ENCODE measurements at regions not wholly inside any gene's neighbourhood (a gene's known extent, or its start where the extent isn't known, plus 50 kb on each side); places are given as distances from the start of the nearest gene placed in this dataset.
"Not testable (repeated sequence)": the region's sequence is repeated elsewhere in the genome, so short reads cannot be mapped to it uniquely, and the experiment has no call there.

DNA sequence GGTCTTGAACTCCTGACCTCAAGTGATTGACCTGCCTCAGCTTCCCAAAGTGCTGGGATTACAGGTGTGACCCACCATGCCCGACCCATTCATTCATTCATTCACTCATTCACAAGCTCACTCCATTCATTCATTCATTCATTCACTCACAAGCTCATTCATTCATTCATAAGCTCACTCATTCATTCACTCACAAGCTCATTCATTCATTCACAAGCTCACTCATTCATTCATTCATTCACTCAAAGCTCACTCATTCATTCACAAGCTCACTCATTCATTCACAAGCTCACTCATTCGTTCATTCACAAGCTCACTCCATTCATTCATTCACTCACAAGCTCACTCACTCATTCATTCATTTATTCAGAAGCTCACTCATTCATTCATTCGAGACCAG, 198.6 kb downstream of the SHOX start:
- DNase-seq, result no peak

- DNase-seq, result no peak
Observed at GRCh38 chrX:828411-828959, 197.9 kb downstream of the SHOX start.

- DNase-seq, result no peak
Observed at GRCh38 chrX:826448-826847, 195.9 kb downstream of the SHOX start.

DNA sequence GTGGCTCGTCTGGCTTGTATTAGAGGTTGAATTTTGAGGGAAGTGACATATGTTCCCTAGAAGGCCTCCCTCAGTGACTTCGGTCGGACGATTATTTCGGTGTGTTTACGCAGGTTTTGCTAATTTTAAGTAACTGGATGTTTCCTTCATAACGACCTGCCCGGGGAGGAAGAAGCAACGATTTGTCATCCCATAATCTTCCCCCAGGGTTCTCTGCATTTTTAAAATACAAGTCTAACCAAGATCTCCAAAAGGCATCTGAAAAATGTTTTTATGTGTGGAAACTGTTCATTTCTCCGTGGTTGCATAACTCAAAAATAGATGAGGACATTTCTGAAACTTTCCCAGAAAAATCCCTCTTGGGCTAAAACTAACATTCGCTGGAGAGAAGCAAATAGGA, 195.4 kb downstream of the SHOX start:
- DNase-seq, result no peak

DNA sequence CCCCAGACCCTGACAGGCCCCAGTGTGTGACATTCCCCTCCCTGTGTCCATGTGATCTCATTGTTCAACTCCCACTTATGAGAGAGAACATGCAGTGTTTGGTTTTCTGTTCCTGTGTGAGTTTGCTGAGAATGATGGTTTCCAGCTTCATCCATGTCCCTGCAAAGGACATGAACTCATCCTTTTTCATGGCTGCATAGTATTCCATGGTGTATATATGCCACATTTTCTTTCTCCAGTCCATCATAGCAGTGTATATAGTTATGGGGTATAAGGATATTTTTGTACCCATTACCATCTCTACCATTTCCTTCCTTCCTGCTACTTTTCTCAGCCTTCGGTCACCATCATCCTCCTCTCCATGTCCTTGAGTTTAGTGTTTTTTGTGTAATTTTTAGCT, 192.5 kb downstream of the SHOX start:
- DNase-seq, result not testable (repeated sequence)

DNA sequence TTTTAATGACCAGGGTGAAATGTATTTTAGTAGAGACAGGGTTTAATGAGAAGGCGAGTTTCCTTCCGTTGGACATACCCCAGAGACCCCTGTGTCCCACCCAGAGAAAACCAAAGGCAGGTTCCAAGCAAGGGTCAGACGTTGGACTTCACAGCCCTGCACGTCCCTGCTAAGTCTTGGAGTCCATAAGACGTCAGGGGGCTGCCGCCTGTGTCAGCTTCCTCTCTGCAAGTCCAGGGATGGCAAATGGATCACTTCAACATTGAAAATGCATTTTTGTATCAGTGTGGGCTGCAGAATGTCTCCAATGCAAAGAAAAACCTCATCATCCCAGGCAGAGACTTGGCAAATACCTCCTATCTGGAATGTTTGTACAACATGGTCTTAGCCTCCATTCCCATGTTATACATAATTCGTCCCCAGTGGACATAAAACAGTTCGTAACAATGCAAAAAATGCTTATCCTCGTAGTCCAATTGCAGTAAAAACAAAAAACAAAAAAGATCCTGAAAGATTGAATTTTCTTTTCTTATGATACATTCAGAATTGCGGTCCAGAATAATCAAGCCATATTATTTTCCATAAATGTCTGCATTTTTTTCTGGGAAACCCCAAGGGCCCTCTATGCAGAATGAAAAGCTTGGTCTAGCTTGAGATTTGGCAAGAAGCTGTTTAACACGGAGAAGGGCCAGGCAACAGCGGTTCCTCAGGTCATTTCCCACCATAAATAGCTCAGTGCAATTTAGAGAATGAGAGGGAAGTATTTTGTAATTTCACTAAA, 190.9 kb downstream of the SHOX start:
- no peak for DNase-seq

- no peak for DNase-seq
Observed at GRCh38 chrX:819684-820083, 189.1 kb downstream of the SHOX start.

GRCh38 chrX:817759-818300, 187.2 kb downstream of the SHOX start:
- DNase-seq, result no peak

DNA sequence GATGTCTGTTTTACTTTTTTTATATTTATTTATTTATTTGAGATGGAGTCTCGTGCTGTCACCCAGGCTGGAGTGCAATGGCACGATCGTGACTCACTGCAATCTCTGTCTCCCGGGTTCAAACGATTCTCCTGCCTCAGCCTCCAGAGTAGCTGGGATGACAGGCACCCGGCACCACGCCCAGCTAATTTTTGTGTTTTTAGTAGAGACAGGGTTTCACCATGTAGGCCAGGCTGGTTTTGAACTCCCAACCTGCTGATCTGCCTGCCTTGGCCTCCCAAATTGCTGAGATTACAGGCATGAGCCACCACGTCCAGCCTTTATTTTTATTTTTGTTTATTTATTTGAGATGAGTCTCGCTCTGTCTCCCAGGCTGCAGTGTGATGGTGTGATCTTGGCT, 186.6 kb downstream of the SHOX start:
- not testable (repeated sequence) for DNase-seq

GRCh38 chrX:816411-816810, 185.8 kb downstream of the SHOX start:
- DNase-seq, result no peak

GRCh38 chrX:810186-810585, 179.6 kb downstream of the SHOX start:
- DNase-seq, result no peak

- DNase-seq, result no peak
Observed at GRCh38 chrX:809081-809480, 178.5 kb downstream of the SHOX start.

- DNase-seq, result no peak
Observed at GRCh38 chrX:806586-806985, 176.0 kb downstream of the SHOX start.

DNA sequence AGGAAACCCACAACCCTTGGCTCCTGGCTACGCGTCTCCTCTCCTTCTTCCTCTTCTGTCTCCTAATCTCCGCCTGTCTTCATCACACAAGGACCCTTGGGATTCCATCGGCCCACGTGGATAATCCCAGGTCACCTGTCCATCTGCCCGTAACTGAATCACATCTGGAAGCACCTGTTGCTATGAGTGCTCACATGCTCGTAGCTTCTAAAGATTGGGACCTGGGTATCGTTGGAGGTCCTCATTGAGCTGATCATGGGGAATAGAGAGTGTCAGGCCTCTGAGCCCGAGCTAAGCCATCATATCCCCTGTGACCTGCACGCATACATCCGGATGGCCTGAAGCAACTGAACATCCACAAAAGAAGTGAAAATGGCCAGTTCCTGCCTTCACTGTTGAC, 175.4 kb downstream of the SHOX start:
- no peak for DNase-seq

DNA sequence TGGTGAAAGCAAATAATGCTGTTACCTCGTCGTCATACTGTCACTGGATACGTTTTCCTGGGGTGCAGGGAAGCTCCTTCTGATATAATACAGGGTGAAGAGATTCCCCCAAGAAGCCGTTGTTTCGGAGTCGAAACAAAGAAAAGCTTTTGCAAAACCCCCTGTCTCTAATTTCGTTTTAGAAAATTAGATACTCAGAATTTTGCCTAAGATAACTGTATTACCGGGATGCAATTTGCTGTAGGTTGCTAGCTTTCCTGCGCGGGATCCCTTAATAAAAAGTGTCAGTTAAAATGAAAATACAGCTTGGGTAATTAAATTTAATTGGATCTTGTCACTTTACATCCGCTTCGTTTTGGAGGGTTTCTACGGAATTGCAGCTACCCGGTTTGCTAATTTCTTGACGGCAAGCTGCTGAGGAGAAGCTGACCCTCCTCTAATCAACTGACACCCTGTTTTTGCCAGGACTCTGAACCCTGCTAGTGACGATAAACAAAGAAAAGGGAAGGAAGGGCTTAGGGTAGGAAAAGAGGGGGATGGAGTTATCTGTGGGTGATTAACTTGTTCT, 174.6 kb downstream of the SHOX start:
- DNase-seq, result no peak

DNA sequence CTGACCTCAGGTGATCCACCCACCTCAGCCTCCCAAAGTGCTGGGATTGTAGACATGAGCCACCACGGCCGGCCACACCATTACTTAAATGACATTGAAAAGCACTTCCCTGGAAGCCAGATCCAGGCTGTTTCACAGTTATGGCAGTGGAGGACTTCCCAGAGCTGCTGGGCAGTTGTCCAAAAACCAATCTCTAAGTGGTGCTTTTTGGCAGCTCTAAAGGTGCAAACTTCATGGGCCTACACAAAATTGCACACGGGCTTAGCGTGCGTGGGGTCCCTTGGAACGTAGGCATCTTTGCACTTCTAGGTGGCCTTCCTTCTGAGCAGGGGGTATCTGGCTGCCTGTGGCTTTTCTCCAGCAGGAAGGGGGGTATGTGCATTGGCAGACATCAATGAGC, 172.3 kb downstream of the SHOX start:
- DNase-seq, result no peak

DNA sequence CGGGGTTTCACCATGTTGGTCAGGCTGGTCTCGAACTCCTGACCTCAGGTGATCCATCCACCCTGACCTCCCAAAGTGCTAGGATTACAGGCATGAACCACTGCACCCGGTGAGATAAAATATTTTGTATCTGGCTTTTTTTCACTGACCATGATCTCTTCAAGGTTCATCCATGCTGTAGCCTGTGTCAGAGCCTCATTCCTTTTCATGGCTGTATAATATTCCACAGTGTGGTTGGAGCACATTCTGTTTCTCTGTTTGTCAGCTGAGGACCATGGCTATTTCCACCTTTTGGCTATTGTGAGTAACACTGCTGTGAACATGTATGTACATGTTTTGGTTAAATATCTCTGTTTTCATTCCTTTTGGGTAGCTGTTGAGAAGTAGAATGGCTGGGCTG, 169.2 kb downstream of the SHOX start:
- DNase-seq, result no peak

- DNase-seq, result no peak
Observed at GRCh38 chrX:794311-794710, 163.7 kb downstream of the SHOX start.

GRCh38 chrX:793216-793770, 162.7 kb downstream of the SHOX start:
- DNase-seq, result no peak

GRCh38 chrX:791479-792034, 161.0 kb downstream of the SHOX start:
- no peak for DNase-seq

DNA sequence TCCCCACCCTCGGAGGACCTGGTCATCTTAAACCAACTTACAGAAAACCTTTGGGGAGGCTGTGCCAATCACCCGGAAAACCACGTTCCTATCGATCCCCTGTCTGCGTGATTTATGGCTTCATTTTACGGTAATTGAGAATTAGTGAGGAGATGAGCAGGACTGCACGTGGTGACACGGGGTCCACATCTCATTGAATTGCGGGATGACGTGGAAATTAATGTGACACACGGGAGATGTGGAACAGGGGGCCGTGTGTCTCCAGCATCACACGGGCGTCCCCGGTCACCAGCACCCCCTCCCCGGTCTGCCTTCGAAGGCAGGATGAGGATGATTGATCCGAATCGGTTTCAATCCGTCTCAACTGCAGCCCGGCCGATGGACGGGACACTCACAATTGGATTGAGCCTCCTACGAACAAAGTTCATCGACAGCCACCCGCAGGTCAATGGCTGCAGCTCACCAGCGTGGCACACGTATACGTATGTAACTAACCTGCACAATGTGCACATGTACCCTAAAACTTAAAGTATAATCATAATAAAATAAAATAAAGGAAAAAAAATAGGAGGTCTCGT, 160.3 kb downstream of the SHOX start:
- DNase-seq, result no peak

DNA sequence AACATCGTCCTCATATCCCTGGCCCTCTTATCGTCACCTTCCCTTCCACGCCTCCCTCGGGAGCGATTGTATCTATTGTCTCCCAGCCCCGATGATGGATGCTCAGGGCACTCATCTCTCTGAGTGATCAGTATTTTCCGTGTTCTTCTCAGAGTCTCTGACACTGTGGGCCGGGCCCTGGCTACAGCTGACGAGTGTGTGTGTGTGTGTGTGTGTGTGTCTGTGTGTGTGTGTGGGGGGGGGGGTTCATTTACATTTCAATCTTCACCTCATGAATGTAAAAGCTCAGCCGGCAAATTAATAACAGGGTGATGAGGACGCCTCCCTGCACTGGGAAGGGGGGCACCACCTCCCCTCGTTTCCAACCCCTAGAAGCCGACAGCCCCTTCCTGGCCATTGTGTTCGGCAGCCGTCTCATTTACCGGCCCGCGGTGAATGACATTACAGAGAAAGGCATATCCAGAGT, 159.5 kb downstream of the SHOX start:
- no peak for DNase-seq

- DNase-seq, result no peak
Observed at GRCh38 chrX:789096-789495, 158.5 kb downstream of the SHOX start.
